HepG2 (cell line): ENCODE measurements at regions not wholly inside any gene's neighbourhood (a gene's known extent, or its start where the extent isn't known, plus 50 kb on each side); places are given as distances from the start of the nearest gene placed in this dataset.

ENCODE experiments used
- ATAC-seq: fragments of 200-7000 bp; cut with Tn5 transposase; 3 replicates; pipeline ENCODE4 v1.9.1; 2020; ENCODE audit warnings: mild to moderate bottlenecking, moderate library complexity
- BruUV-seq: library from RNA; stranded (reverse); fragments of 400-500 nt; replicated peaks from 2 replicates; lab custom pipeline; 2021; lab: Mats Ljungman, UMichigan
- CTCF ChIA-PET: fragments of 300-600 bp; formaldehyde crosslinking; extraction: SDS; loops from one replicate; lab custom pipeline; 2021; ENCODE audit warnings: low total read pairs, inconsistent platforms, low intra/inter-chr PET ratio; lab: Yijun Ruan, JAX
- POLR2A ChIA-PET: fragments of 350-600 bp; sonication (Branson Sonifier 250); formaldehyde crosslinking; loops from one replicate; lab custom pipeline; 2020; ENCODE audit warnings: antibody characterized with exemption, inconsistent platforms; lab: Yijun Ruan, JAX
- DNase-seq: peaks from one replicate; pipeline ENCODE4 v3.0.0-alpha.2; 2015; ENCODE audit warnings: low spot score
- FAIRE-seq: peaks from 3 replicates; lab custom pipeline; 2011; peaks lifted over from hg19 to GRCh38; lab: Jason Lieb, UNC
- H2AFZ ChIP-seq: one replicate; pipeline ENCODE4 v1.6.1; 2011; ENCODE audit warnings: low read length, inconsistent platforms
- H3K27ac ChIP-seq: fragments of 300-600 bp; 3 replicates; pipeline ENCODE4 v1.8.0; 2011; ENCODE audit warnings: mixed run types, mild to moderate bottlenecking, mixed read lengths, low read length, inconsistent platforms; ENCODE audit not compliant: insufficient read depth; ENCODE audit errors: extremely low read length
- H3K27me3 ChIP-seq, 2 experiments: fragments of 200-600 bp in 1 of 2; 2 replicates in 1 of 2; 3 replicates in 1 of 2; pipeline versions ENCODE4 v1.6.0 to v1.8.0; 2011; ENCODE audit warnings: low read length in 2 of 2, mild to moderate bottlenecking in 2 of 2, moderate library complexity in 2 of 2, inconsistent platforms in 1 of 2; ENCODE audit not compliant: insufficient read depth in 2 of 2, control insufficient read depth in 1 of 2
- H3K36me3 ChIP-seq, 2 experiments: fragments of 200-600 bp in 1 of 2; replicated peaks in 1 of 2; 2 replicates in 1 of 2; 3 replicates in 1 of 2; pipeline versions ENCODE4 v1.5.1 to v1.8.0; 2011; ENCODE audit warnings: low read length in 2 of 2, inconsistent platforms in 1 of 2; ENCODE audit not compliant: insufficient read depth in 2 of 2, control insufficient read depth in 1 of 2
- H3K4me1 ChIP-seq: 2 replicates; pipeline ENCODE4 v1.5.1; 2012; ENCODE audit warnings: low read length, inconsistent platforms; ENCODE audit not compliant: insufficient read depth
- H3K4me2 ChIP-seq: 2 replicates; pipeline ENCODE4 v1.6.0; 2011; ENCODE audit warnings: low read depth, low read length, inconsistent platforms
- H3K4me3 ChIP-seq, 3 experiments: fragments of 200-600 bp in 1 of 3; sonication (generic), shearing (Covaris generic) in 1 of 3; replicated peaks in 1 of 3; 2 replicates each; pipeline ENCODE4 v1.5.1; 2011 to 2016; ENCODE audit warnings: low read length in 3 of 3, inconsistent platforms in 2 of 3, low read depth in 2 of 3, mild to moderate bottlenecking in 2 of 3, control low read depth in 1 of 3, mixed read lengths in 1 of 3; ENCODE audit not compliant: insufficient read depth in 1 of 3
- H3K79me2 ChIP-seq: one replicate; pipeline ENCODE4 v1.6.1; 2011; ENCODE audit warnings: low read length, inconsistent platforms; ENCODE audit not compliant: insufficient read depth
- H3K9ac ChIP-seq: 2 replicates; pipeline ENCODE4 v1.6.0; 2011; ENCODE audit warnings: mild to moderate bottlenecking, low read depth, low read length, inconsistent platforms; ENCODE audit not compliant: insufficient read depth
- H3K9me3 ChIP-seq: 2 replicates; pipeline ENCODE4 v1.5.1; 2012; ENCODE audit warnings: mild to moderate bottlenecking, low read length
- H4K20me1 ChIP-seq: 2 replicates; pipeline ENCODE4 v1.6.0; 2011; ENCODE audit warnings: inconsistent platforms, mild to moderate bottlenecking, low read length, moderate library complexity; ENCODE audit not compliant: insufficient read depth
- ASH2L ChIP-seq: fragments of 300-600, 200-600 bp; sonication (generic); IDR thresholded peaks from 2 replicates; pipeline ENCODE4 v1.7.0; 2017; ENCODE audit warnings: low read depth, mild to moderate bottlenecking, moderate library complexity, mixed read lengths, low read length; ENCODE audit not compliant: insufficient read length
- ATRX ChIP-seq: sonication (generic); formaldehyde crosslinking; IDR thresholded peaks from 2 replicates; pipeline ENCODE4 v1.4.0; 2020; ENCODE audit warnings: missing genetic modification reagents, borderline replicate concordance
- DNMT3B ChIP-seq: conservative IDR thresholded peaks from 2 replicates; pipeline ENCODE4 v1.6.1; 2016; ENCODE audit warnings: missing biosample characterization, control low read depth
- E2F1 ChIP-seq: sonication (generic); formaldehyde crosslinking; IDR thresholded peaks from 2 replicates; pipeline ENCODE4 v1.5.0; 2020; ENCODE audit warnings: missing genetic modification reagents
- ETV6 ChIP-seq: sonication (generic); formaldehyde crosslinking; conservative IDR thresholded peaks from 2 replicates; pipeline ENCODE4 v1.4.0; 2020; ENCODE audit warnings: missing genetic modification reagents
- HNF4A ChIP-seq: sonication (generic); formaldehyde crosslinking; IDR thresholded peaks from 2 replicates; pipeline ENCODE4 v1.4.0; 2020; ENCODE audit warnings: missing genetic modification reagents
- MEIS2 ChIP-seq: sonication (generic); formaldehyde crosslinking; IDR thresholded peaks from 2 replicates; pipeline ENCODE4 v1.9.0; 2021; ENCODE audit warnings: mild to moderate bottlenecking, missing genetic modification reagents
- MXI1 ChIP-seq: IDR thresholded peaks from 3 replicates; pipeline ENCODE4 v1.6.1; 2012; ENCODE audit warnings: low read depth, low read length, inconsistent platforms, borderline replicate concordance
- NRL ChIP-seq: sonication (generic); formaldehyde crosslinking; IDR thresholded peaks from 2 replicates; pipeline ENCODE4 v1.5.0; 2020; ENCODE audit warnings: missing genetic modification reagents, mild to moderate bottlenecking, moderate library complexity, borderline replicate concordance
- SOX5 ChIP-seq: IDR thresholded peaks from 2 replicates; pipeline ENCODE4 v1.6.1; 2016; ENCODE audit warnings: borderline replicate concordance
- STAG1 ChIP-seq: sonication (generic); formaldehyde crosslinking; IDR thresholded peaks from 2 replicates; pipeline ENCODE4 v1.4.0; 2020; ENCODE audit warnings: missing genetic modification reagents
- THYN1 ChIP-seq: sonication (generic); formaldehyde crosslinking; IDR thresholded peaks from 2 replicates; pipeline ENCODE4 v1.8.1; 2023; ENCODE audit warnings: low read depth, mild to moderate bottlenecking, moderate library complexity, missing genetic modification reagents, borderline replicate concordance
- TSC22D2 ChIP-seq: sonication (generic); formaldehyde crosslinking; IDR thresholded peaks from 2 replicates; pipeline ENCODE4 v1.5.1; 2020; ENCODE audit warnings: missing genetic modification reagents, mild to moderate bottlenecking, borderline replicate concordance
- WIZ ChIP-seq: sonication (generic); formaldehyde crosslinking; IDR thresholded peaks from 2 replicates; pipeline ENCODE4 v1.5.1; 2020; ENCODE audit warnings: mild to moderate bottlenecking, missing genetic modification reagents
- ZBTB8A ChIP-seq: sonication (generic); formaldehyde crosslinking; IDR thresholded peaks from 2 replicates; pipeline ENCODE4 v1.4.0; 2020; ENCODE audit warnings: mild to moderate bottlenecking, low read depth, missing genetic modification reagents, borderline replicate concordance
- ZMAT5 ChIP-seq: sonication (generic); formaldehyde crosslinking; IDR thresholded peaks from 2 replicates; pipeline ENCODE4 v1.5.0; 2020; ENCODE audit warnings: mild to moderate bottlenecking, low read depth, missing genetic modification reagents, borderline replicate concordance
- ZNF207 ChIP-seq: fragments of 450-650 bp; IDR thresholded peaks from 2 replicates; pipeline ENCODE4 v1.6.1; 2016; ENCODE audit warnings: antibody characterized with exemption, borderline replicate concordance
- ZNF256 ChIP-seq: sonication (generic); formaldehyde crosslinking; conservative IDR thresholded peaks from 2 replicates; pipeline ENCODE4 v1.4.0; 2020; ENCODE audit warnings: missing genetic modification reagents
- ZNF569 ChIP-seq: sonication (generic); formaldehyde crosslinking; IDR thresholded peaks from 2 replicates; pipeline ENCODE4 v1.5.0; 2020; ENCODE audit warnings: mild to moderate bottlenecking, missing genetic modification reagents, moderate library complexity, borderline replicate concordance
- WGBS: methylation state at CpG from one replicate; pipeline ENCODE4 v1.1.6; 2017; ENCODE audit warnings: low lambda C conversion rate; 5-methylcytosine and 5-hydroxymethylcytosine counted together
- in situ Hi-C: cut with HindIII; loops from 2 replicates; pipeline ENCODE4 v1.10.0; 2017; ENCODE audit warnings: low pct_unique_long_range_greater_than_20kb; ENCODE audit not compliant: extremely low pct_ligation_motif_present
- intact Hi-C: fragments of 100-400 bp; cut with micrococcal nuclease; formaldehyde crosslinking; loops from one replicate; pipeline ENCODE4 v1.10.0; 2022; ENCODE audit not compliant: unreplicated experiment

GRCh38 chr13:105996391-105997025 is 539.0 kb downstream of the EFNB2 start:
- H3K4me3 ChIP-seq: no peak overlapping the region
- H3K4me2 ChIP-seq: no peak overlapping the region
- FAIRE-seq (no peak), ATAC-seq (no peak), DNase-seq (no peak)
- no peak overlapping the region for H2AFZ ChIP-seq
- no peaks in the 10 kb centered on the region for H3K4me1 ChIP-seq
- H3K27me3 ChIP-seq: no peaks in the 10 kb centered on the region
- no peak overlapping the region for H3K27ac ChIP-seq
- TF ChIP-seq MEIS2 (CRISPR knock-in tag) (no peak), NRL (no peak), ZNF207 (no peak), ATRX (CRISPR knock-in tag) (no peak), E2F1 (no peak), STAG1 (CRISPR knock-in tag) (no peak), ZMAT5 (no peak), WIZ (CRISPR knock-in tag) (no peak), ZNF569 (CRISPR knock-in tag) (no peak), HNF4A (no peak), MXI1 (no peak), ZBTB8A (CRISPR knock-in tag) (no peak), SOX5 (CRISPR knock-in tag) (no peak), THYN1 (CRISPR knock-in tag) (no peak), ETV6 (CRISPR knock-in tag) (no peak), ZNF256 (CRISPR knock-in tag) (no peak), TSC22D2 (CRISPR knock-in tag) (no peak), DNMT3B (CRISPR knock-in tag) (no peak), ASH2L (no peak)
- no TSS peak for BruUV-seq
- WGBS: 21% methylated on average over 12 of the region's 13 CpGs
- H3K9me3 ChIP-seq: no peaks in the 10 kb centered on the region; the same call in 1 of the 2 replicates
- H4K20me1 ChIP-seq: no peaks in the 10 kb centered on the region
- ChIA-PET CTCF (no interaction called here), POLR2A (no interaction called here)
- in situ Hi-C loops (no loop called here), intact Hi-C loops (no loop called here)
- no peaks in the 10 kb centered on the region for H3K36me3 ChIP-seq
- no peak overlapping the region for H3K9ac ChIP-seq
- no peaks in the 10 kb centered on the region for H3K79me2 ChIP-seq
